ENCODE measurements at regions not wholly inside any gene's neighbourhood (a gene's known extent, or its start where the extent isn't known, plus 50 kb on each side); places are given as distances from the start of the nearest gene placed in this dataset.

GRCh38 chr13:84430446-84430845 is 548.2 kb upstream of the SLITRK1 start:
- peak overlapping the region; percentile 93; the same call in 1 of the 2 replicates for H2BK20ac ChIP-seq (ENCODE audit: low read depth, low read length)
- no peak overlapping the region for H3K4me3 ChIP-seq (ENCODE audit: insufficient read depth, low read depth, low read length)
- POLR2A ChIA-PET (ENCODE audit: unreplicated experiment) = no interaction called here
- peak overlapping the region; percentile 90 for H3K4ac ChIP-seq (ENCODE audit: low read depth, low read length)
- peak overlapping the region; percentile 75; the same call in 1 of the 2 replicates for H3K14ac ChIP-seq (replicated peaks; ENCODE audit: low read depth, low read length)
- in situ Hi-C loops (cut with MboI; ENCODE audit: low sequenced_read_pairs) (no loop called here), dilution Hi-C loops (cut with HindIII; ENCODE audit: low sequenced_read_pairs, unreplicated experiment) (no loop called here), intact Hi-C loops (cut with micrococcal nuclease) (no loop called here)
- H3K4me1 ChIP-seq (ENCODE audit: control insufficient read depth, insufficient read depth, low read length) = peaks cover 1% of the 10 kb centered on the region; the same call in 1 of the 2 replicates
- H3K79me1 ChIP-seq (ENCODE audit: low read depth in 1 of 2, low read length in 2 of 2) = no peaks in the 10 kb centered on the region; a peak in 1 of 4 replicates
- no peaks in the 10 kb centered on the region for H4K20me1 ChIP-seq (ENCODE audit: insufficient read depth, low read length)
- H4K5ac ChIP-seq (ENCODE audit: low read depth, low read length) = no peak overlapping the region
- H2BK120ac ChIP-seq (ENCODE audit: low read depth, low read length) = peak overlapping the region; percentile 89
- H3K36me3 ChIP-seq (ENCODE audit: control insufficient read depth, insufficient read depth, low read length) = no peaks in the 10 kb centered on the region
- H3K18ac ChIP-seq (ENCODE audit: low read depth, low read length) = peak overlapping the region; percentile 35; the same call in 1 of the 2 replicates
- peak overlapping the region; percentile 80; the same call in 1 of the 3 replicates for H2BK15ac ChIP-seq (ENCODE audit: low read depth, low read length)
- H4K8ac ChIP-seq (ENCODE audit: low read depth in 2 of 2, low read length in 2 of 2) = peak overlapping the region in 1 of 2 experiments; percentile 76; a peak in 2 of 4 replicates
- no peaks in the 10 kb centered on the region for H3K27me3 ChIP-seq (ENCODE audit: control insufficient read depth, insufficient read depth, low read length)
- no peak overlapping the region for H2AFZ ChIP-seq (replicated peaks; ENCODE audit: low read length, poor library complexity)
- H3K23ac ChIP-seq (ENCODE audit: low read depth, low read length) = peak overlapping the region; percentile 7; the same call in 1 of the 2 replicates
- H2AK9ac ChIP-seq (replicated peaks; ENCODE audit: low read depth, low read length, poor library complexity) = no peak overlapping the region
- TF ChIP-seq CTCF (conservative IDR thresholded peaks at IDR 0.05; ENCODE audit: low read depth, low read length) = no peak
- no peak for TF ChIP-seq CHD1 (IDR thresholded peaks at IDR 0.05; ENCODE audit: low read depth, low read length)
- no peak for TF ChIP-seq RFX5 (IDR thresholded peaks at IDR 0.05; ENCODE audit: low read depth, low read length)
- no peak for TF ChIP-seq NFE2L2 (IDR thresholded peaks at IDR 0.05; ENCODE audit: low read depth, low read length)
- peak; percentile 67; the same call in 1 of the 2 replicates for TF ChIP-seq BHLHE40 (IDR thresholded peaks at IDR 0.05; ENCODE audit: low read depth, low read length)
- no peak for TF ChIP-seq MAFK (IDR thresholded peaks at IDR 0.05; ENCODE audit: low read depth, low read length)
- H3K27ac ChIP-seq (ENCODE audit: insufficient read depth, low read length) = peak overlapping the region; percentile 37; the same call in 1 of the 2 replicates
- H4K91ac ChIP-seq (ENCODE audit: insufficient read depth, low read depth, low read length) = peak overlapping the region; percentile 75
- no peak overlapping the region for H2AK5ac ChIP-seq (ENCODE audit: low read depth, low read length)
- DNase-seq = peak; percentile 1
- no peaks in the 10 kb centered on the region for H3K9me3 ChIP-seq (ENCODE audit: control insufficient read depth, insufficient read depth, low read length)
- H3K4me2 ChIP-seq (ENCODE audit: low read depth, low read length) = no peak overlapping the region
- BruUV-seq (replicated peaks) = no TSS peak
- ATAC-seq (ENCODE audit: low read depth) = no peak
- no peaks in the 10 kb centered on the region for H3K9me1 ChIP-seq (ENCODE audit: insufficient read depth, low read length)
- peak overlapping the region; percentile 47; the same call in 1 of the 2 replicates for H3K56ac ChIP-seq (ENCODE audit: extremely low read depth, insufficient read depth, low read length)
- 20% methylated on average over 1 of the region's 4 CpGs; no CpG with 5 or more reads in 1 of the 2 experiments for WGBS, 2 experiments (ENCODE audit: extremely low coverage in 2 of 2, insufficient read length in 1 of 2)
- CTCF ChIA-PET = no interaction called here
- H2BK5ac ChIP-seq (ENCODE audit: low read depth, low read length, poor library complexity, severe bottlenecking) = peak overlapping the region; percentile 76
- no peak overlapping the region for H3K9ac ChIP-seq (ENCODE audit: low read depth, low read length)

Measured in IMR-90 (cell line).